ENCODE measurements at regions not wholly inside any gene's neighbourhood (a gene's known extent, or its start where the extent isn't known, plus 50 kb on each side); places are given as distances from the start of the nearest gene placed in this dataset.
"Not testable (repeated sequence)": the region's sequence is repeated elsewhere in the genome, so short reads cannot be mapped to it uniquely, and the experiment has no call there.

DNA sequence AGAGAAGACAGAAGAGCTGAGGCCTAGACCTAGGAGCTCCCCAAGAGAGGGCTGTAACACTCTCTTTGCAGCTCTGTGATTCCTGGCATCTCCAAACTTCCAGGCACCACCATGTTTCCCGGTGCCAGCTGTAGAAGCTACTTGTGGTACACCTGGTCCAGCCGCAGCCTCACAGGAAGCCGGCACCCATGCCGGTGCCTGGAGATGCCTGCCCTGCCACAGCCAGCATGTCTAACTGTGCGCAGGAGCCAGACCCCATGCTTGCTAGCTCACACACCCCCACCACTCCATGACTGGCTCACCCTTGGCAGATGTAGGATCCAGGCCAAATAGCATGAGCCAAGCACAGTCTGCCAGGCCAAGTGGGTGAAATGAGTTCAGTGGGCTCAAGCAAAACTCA lies 211.7 kb upstream of the GNAI1 start:
- WGBS, 2 donors, result 94 to 100% methylated on average over 2 to 3 of the region's 5 CpGs

DNA sequence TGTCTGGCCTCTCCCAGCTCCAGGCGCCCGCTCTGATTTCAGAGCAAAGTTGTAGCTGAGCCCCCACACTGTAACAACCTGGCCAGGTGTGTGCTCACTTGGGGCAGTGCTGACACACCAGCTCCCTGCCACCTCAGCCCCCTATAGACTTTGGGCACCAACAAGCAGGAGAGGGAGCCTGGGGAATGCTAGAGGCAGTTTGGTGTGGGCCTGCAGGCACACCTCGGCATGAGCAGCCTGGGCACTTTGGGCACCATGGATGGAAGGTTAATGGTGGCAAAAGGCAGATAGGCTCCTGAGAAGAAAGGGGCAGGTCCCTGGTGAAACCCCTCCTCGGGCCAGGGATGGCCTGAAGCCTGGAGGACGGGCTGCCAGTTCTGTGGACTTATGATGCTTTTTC lies 212.7 kb upstream of the GNAI1 start:
- no peak for TF ChIP-seq POLR2A (IDR thresholded peaks at IDR 0.05)
- TF ChIP-seq, protein P1, sequence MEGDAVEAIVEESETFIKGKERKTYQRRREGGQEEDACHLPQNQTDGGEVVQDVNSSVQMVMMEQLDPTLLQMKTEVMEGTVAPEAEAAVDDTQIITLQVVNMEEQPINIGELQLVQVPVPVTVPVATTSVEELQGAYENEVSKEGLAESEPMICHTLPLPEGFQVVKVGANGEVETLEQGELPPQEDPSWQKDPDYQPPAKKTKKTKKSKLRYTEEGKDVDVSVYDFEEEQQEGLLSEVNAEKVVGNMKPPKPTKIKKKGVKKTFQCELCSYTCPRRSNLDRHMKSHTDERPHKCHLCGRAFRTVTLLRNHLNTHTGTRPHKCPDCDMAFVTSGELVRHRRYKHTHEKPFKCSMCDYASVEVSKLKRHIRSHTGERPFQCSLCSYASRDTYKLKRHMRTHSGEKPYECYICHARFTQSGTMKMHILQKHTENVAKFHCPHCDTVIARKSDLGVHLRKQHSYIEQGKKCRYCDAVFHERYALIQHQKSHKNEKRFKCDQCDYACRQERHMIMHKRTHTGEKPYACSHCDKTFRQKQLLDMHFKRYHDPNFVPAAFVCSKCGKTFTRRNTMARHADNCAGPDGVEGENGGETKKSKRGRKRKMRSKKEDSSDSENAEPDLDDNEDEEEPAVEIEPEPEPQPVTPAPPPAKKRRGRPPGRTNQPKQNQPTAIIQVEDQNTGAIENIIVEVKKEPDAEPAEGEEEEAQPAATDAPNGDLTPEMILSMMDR (IDR thresholded peaks at IDR 0.05), result no peak
- Histone ChIP-seq H3K4me3 (no peak overlapping the region), H3K27me3 (no peaks in the 10 kb centered on the region), H3K4me1 (no peaks in the 10 kb centered on the region), H3K27ac (no peak overlapping the region), H3K36me3 (no peaks in the 10 kb centered on the region), H3K9me3 (no peaks in the 10 kb centered on the region)
- intact Hi-C loops (cut with DNase I), result no loop called here
- no peak for DNase-seq
- 60 to 100% methylated on average over 1 to 2 of the region's 5 CpGs for WGBS, 2 donors

More for the DNA sequence above, 211.7 kb upstream of the GNAI1 start:
- TF ChIP-seq, protein P1 (IDR thresholded peaks at IDR 0.05), result no peak
- no peak for TF ChIP-seq POLR2A (IDR thresholded peaks at IDR 0.05)
- intact Hi-C loops (cut with DNase I), result no loop called here
- Histone ChIP-seq H3K36me3 (no peaks in the 10 kb centered on the region), H3K9me3 (no peaks in the 10 kb centered on the region), H3K4me3 (no peak overlapping the region), H3K4me1 (no peaks in the 10 kb centered on the region), H3K27ac (no peak overlapping the region), H3K27me3 (no peaks in the 10 kb centered on the region)
- no peak for DNase-seq

DNA sequence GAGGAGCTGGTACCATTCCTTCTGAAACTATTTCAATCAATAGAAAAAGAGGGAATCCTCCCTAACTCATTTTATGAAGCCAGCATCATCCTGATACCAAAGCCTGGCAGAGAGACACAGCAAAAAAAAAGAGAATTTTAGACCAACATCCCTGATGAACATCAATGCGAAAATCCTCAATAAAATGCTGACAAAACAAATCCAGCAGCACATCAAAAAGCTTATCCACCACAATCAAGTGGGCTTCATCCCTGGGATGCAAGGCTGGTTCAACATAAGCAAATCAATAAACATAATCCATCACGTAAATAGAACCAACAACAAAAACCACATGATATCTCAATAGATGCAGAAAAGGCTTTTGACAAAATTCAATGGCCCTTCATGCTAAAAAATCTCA lies 216.0 kb upstream of the GNAI1 start:
- H3K36me3 ChIP-seq; DNase-seq; intact Hi-C loops (cut with DNase I); H3K4me1 ChIP-seq; H3K9me3 ChIP-seq; H3K27ac ChIP-seq; H3K27me3 ChIP-seq; H3K4me3 ChIP-seq: not testable (repeated sequence)
- WGBS, 2 donors, result 70 to 79% methylated on average over 2 of the region's 2 CpGs

DNA sequence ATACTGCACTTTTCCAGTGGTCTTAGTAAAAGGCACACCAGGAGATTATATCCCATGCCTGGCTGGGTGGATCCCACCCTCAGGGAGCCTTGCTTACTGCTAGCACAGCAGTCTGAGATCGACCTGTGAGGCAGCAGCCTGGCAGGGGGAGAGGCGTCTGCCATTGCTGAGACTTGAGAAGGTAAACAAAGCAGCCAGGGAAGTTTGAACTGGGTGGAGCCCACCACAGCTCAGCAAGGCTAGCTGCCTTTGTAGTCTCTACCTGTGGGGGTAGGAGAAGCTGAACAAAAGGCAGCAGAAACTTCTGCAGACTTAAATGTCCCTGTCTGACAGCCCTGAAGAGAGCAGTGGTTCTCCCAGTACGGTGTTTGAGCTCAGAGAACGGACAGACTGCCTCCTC lies 219.3 kb upstream of the GNAI1 start:
- H3K27me3 ChIP-seq; H3K4me3 ChIP-seq; H3K9me3 ChIP-seq; H3K27ac ChIP-seq; intact Hi-C loops (cut with DNase I); DNase-seq; H3K4me1 ChIP-seq; H3K36me3 ChIP-seq: not testable (repeated sequence)
- 28 to 46% methylated on average over 3 to 4 of the region's 4 CpGs for WGBS, 2 donors

DNA sequence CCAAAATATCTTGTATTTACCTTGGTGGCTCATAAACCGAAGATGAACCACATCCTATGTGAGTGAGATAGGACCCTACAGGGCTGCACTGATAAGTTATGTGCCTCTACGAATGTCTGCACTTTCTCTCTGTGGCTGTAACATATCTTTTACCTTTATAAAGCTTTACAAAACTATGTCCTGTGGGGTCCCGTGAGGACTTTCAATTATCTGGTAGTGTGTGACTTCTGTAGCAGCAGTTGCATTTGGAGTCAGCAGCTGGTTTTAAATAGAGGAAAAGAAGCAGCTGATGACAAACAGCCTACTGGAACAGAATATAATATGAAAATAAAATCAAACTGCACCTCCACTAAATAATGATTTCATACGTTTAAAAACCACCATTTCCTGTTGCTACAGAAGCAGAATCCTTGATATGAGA lies 222.4 kb upstream of the GNAI1 start:
- Histone ChIP-seq H3K9me3 (no peaks in the 10 kb centered on the region), H3K4me1 (no peaks in the 10 kb centered on the region), H3K27ac (no peak overlapping the region), H3K4me3 (no peak overlapping the region), H3K27me3 (no peaks in the 10 kb centered on the region), H3K36me3 (no peaks in the 10 kb centered on the region)
- WGBS, 2 donors, result 19 to 55% methylated on average over 4 of the region's 4 CpGs
- TF ChIP-seq, protein P1 (IDR thresholded peaks at IDR 0.05), result no peak
- no peak for TF ChIP-seq POLR2A (IDR thresholded peaks at IDR 0.05)
- DNase-seq, result no peak
- intact Hi-C loops (cut with DNase I), result no loop called here

DNA sequence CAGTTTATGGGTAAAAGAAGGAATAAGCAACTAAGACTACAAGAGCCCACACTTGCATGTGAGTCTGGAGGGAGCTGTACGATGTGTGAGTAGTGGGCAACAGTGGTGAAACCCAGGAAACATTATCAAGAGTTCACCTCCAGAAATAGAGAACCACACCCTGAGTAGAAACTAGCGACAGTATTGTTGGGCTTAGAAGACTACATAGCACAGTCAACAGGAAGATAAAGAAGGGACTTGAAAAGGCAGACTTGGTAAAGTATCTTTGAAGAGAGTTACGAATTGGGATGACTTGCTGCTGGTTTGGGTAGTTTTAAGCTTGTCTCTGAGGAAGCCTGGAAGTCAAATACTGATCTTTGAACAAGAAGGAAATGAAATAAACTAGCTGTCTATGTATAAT lies 223.2 kb upstream of the GNAI1 start:
- TF ChIP-seq POLR2A (IDR thresholded peaks at IDR 0.05), result no peak
- TF ChIP-seq, protein P1 (IDR thresholded peaks at IDR 0.05), result no peak
- 51 to 53% methylated on average over 3 of the region's 3 CpGs for WGBS, 2 donors
- intact Hi-C loops (cut with DNase I), result no loop called here
- no peak for DNase-seq
- no peaks in the 10 kb centered on the region for H3K36me3 ChIP-seq
- H3K27ac ChIP-seq, result no peak overlapping the region
- H3K9me3 ChIP-seq, result no peaks in the 10 kb centered on the region
- H3K27me3 ChIP-seq, result no peaks in the 10 kb centered on the region
- H3K4me3 ChIP-seq, result no peak overlapping the region
- H3K4me1 ChIP-seq, result no peaks in the 10 kb centered on the region
